SK-N-SH (cell line): ENCODE measurements at regions not wholly inside any gene's neighbourhood (a gene's known extent, or its start where the extent isn't known, plus 50 kb on each side); places are given as distances from the start of the nearest gene placed in this dataset.
"Not testable (repeated sequence)": the region's sequence is repeated elsewhere in the genome, so short reads cannot be mapped to it uniquely, and the experiment has no call there.

Source experiments
- CTCF ChIA-PET: fragments of 300-600, 350-600 bp; formaldehyde crosslinking; extraction: SDS; loops from one replicate; lab custom pipeline; 2021; lab: Yijun Ruan, JAX
- POLR2A ChIA-PET: fragments of 350-600 bp; sonication (Branson Sonifier 250); formaldehyde crosslinking; extraction: SDS; loops from one replicate; lab custom pipeline; 2020; ENCODE audit warnings: antibody characterized with exemption, inconsistent platforms; lab: Yijun Ruan, JAX
- DNase-seq: peaks from one replicate; pipeline ENCODE4 v3.0.0; 2012
- H2AFZ ChIP-seq: fragments of 200-600 bp; sonication (generic); 2 replicates; pipeline ENCODE4 v1.8.1; 2016; ENCODE audit warnings: antibody characterized with exemption, mild to moderate bottlenecking, low read depth
- H3F3A ChIP-seq: fragments of 200-600 bp; sonication (generic); replicated peaks from 2 replicates; pipeline ENCODE3; 2016; ENCODE audit warnings: antibody characterized with exemption, mild to moderate bottlenecking; ENCODE audit not compliant: insufficient read depth
- H3K27ac ChIP-seq, 2 experiments: fragments of 200-500 bp in 1 of 2; fragments of 200-600 bp in 1 of 2; sonication (Bioruptor generic) in 1 of 2; sonication (generic), shearing (Covaris generic) in 1 of 2; 2 replicates each; pipeline versions ENCODE4 v1.5.1 to v1.6.1; 2014 to 2016; ENCODE audit warnings: low read depth in 2 of 2, inconsistent platforms in 1 of 2, low read length in 1 of 2, mild to moderate bottlenecking in 1 of 2, mixed read lengths in 1 of 2
- H3K27me3 ChIP-seq: fragments of 200-600 bp; sonication (generic), shearing (Covaris generic); 2 replicates; pipeline ENCODE4 v1.6.1; 2016; ENCODE audit warnings: mixed run types; ENCODE audit not compliant: insufficient read depth
- H3K36me3 ChIP-seq, 2 experiments: fragments of 200-500 bp in 1 of 2; fragments of 200-600 bp in 1 of 2; sonication (Bioruptor generic) in 1 of 2; sonication (generic) in 1 of 2; replicated peaks in 1 of 2; 2 replicates each; pipeline versions ENCODE3 to v1.5.1; 2014 to 2016; ENCODE audit warnings: low read length in 1 of 2, mild to moderate bottlenecking in 1 of 2; ENCODE audit not compliant: insufficient read depth in 2 of 2, control insufficient read depth in 1 of 2
- H3K4me1 ChIP-seq, 2 experiments: fragments of 200-500 bp in 1 of 2; fragments of 200-600 bp in 1 of 2; sonication (Bioruptor generic) in 1 of 2; sonication (generic), shearing (Covaris generic) in 1 of 2; 2 replicates each; pipeline versions ENCODE4 v1.5.1 to v1.6.1; 2014 to 2016; ENCODE audit warnings: low read depth in 1 of 2, low read length in 1 of 2, mixed run types in 1 of 2; ENCODE audit not compliant: insufficient read depth in 2 of 2, control insufficient read depth in 1 of 2
- H3K4me2 ChIP-seq: fragments of 200-600 bp; sonication (generic), shearing (Covaris generic); 2 replicates; pipeline ENCODE4 v1.6.1; 2017; ENCODE audit warnings: mixed run types
- H3K4me3 ChIP-seq, 2 experiments: fragments of 200-500 bp in 1 of 2; fragments of 200-600 bp in 1 of 2; sonication (Bioruptor generic) in 1 of 2; sonication (generic), shearing (Covaris generic) in 1 of 2; 2 replicates each; pipeline versions ENCODE4 v1.5.1 to v1.8.1; 2014 to 2016; ENCODE audit warnings: low read depth in 2 of 2, inconsistent platforms in 1 of 2, low read length in 1 of 2, mild to moderate bottlenecking in 1 of 2, mixed read lengths in 1 of 2, moderate library complexity in 1 of 2
- H3K79me2 ChIP-seq: fragments of 200-600 bp; sonication (generic); 2 replicates; pipeline ENCODE4 v1.8.1; 2017; ENCODE audit warnings: mild to moderate bottlenecking; ENCODE audit not compliant: insufficient read depth
- H3K9ac ChIP-seq: fragments of 200-600 bp; sonication (generic); 2 replicates; pipeline ENCODE4 v1.6.1; 2017; ENCODE audit warnings: mixed run types
- H3K9me2 ChIP-seq: fragments of 200-600 bp; sonication (generic); 2 replicates; pipeline ENCODE4 v1.6.1; 2017; ENCODE audit warnings: mixed run types
- H3K9me3 ChIP-seq: fragments of 200-600 bp; sonication (generic); 2 replicates; pipeline ENCODE4 v1.6.1; 2017; ENCODE audit warnings: mixed run types, mild to moderate bottlenecking, moderate library complexity
- H4K20me1 ChIP-seq: fragments of 200-600 bp; sonication (generic); 2 replicates; pipeline ENCODE4 v1.6.1; 2017; ENCODE audit warnings: mild to moderate bottlenecking, mixed run types; ENCODE audit not compliant: insufficient read depth
- CTCF ChIP-seq: fragments of 200-600 bp; sonication (generic); IDR thresholded peaks from 2 replicates; pipeline ENCODE4 v1.6.1; 2017; ENCODE audit warnings: antibody characterized with exemption, mild to moderate bottlenecking, moderate library complexity
- ELF1 ChIP-seq: IDR thresholded peaks from 2 replicates; pipeline ENCODE4 v1.4.0; 2012
- GATA2 ChIP-seq: sonication (generic); formaldehyde crosslinking; IDR thresholded peaks from 2 replicates; pipeline ENCODE4 v1.5.0; 2020; ENCODE audit warnings: mild to moderate bottlenecking, missing genetic modification reagents
- JUND ChIP-seq: IDR thresholded peaks from 2 replicates; pipeline ENCODE4 v1.4.0; 2012
- MAX ChIP-seq: IDR thresholded peaks from 2 replicates; pipeline ENCODE4 v1.4.0; 2012; ENCODE audit warnings: low read depth
- POLR2AphosphoS5 ChIP-seq: IDR thresholded peaks from 2 replicates; pipeline ENCODE4 v1.6.1; 2012; ENCODE audit warnings: low read depth, low read length
- RAD21 ChIP-seq: IDR thresholded peaks from 2 replicates; pipeline ENCODE4 v1.6.1; 2012; ENCODE audit warnings: mild to moderate bottlenecking, low read length
- RCOR1 ChIP-seq: fragments of 150-350 bp; IDR thresholded peaks from 2 replicates; pipeline ENCODE4 v1.6.1; 2017; ENCODE audit warnings: antibody characterized with exemption, low read length
- REST ChIP-seq: IDR thresholded peaks from 2 replicates; pipeline ENCODE4 v1.6.1; 2012; ENCODE audit warnings: mild to moderate bottlenecking, low read depth, low read length, moderate library complexity
- SMC3 ChIP-seq: IDR thresholded peaks from 2 replicates; pipeline ENCODE4 v1.6.1; 2012; ENCODE audit warnings: low read depth, low read length, improper control_type of control experiment
- TCF12 ChIP-seq: IDR thresholded peaks from 2 replicates; pipeline ENCODE4 v1.4.0; 2012
- WGBS: methylation state at CpG from one replicate; pipeline ENCODE4 v1.1.6; 2017; ENCODE audit warnings: low lambda C conversion rate; 5-methylcytosine and 5-hydroxymethylcytosine counted together

- no peaks in the 10 kb centered on the region for H3K79me2 ChIP-seq
- peak overlapping the region; percentile 7 to 19; a peak in 2 of 4 replicates for H3K4me3 ChIP-seq
- peak overlapping the region; percentile 40 for H3K4me2 ChIP-seq
- H3F3A ChIP-seq = no peaks in the 10 kb centered on the region
- no peaks in the 10 kb centered on the region for H3K4me1 ChIP-seq
- no peak overlapping the region for H3K27ac ChIP-seq
- no peaks in the 10 kb centered on the region for H4K20me1 ChIP-seq
- H3K36me3 ChIP-seq = no peaks in the 10 kb centered on the region
- DNase-seq = no peak
- no peaks in the 10 kb centered on the region for H3K27me3 ChIP-seq
- ChIA-PET CTCF (no interaction called here), POLR2A (no interaction called here)
- no peaks in the 10 kb centered on the region for H3K9me2 ChIP-seq
- no peak overlapping the region for H2AFZ ChIP-seq
- no peak overlapping the region for H3K9ac ChIP-seq
- H3K9me3 ChIP-seq = no peaks in the 10 kb centered on the region
- TF ChIP-seq RCOR1 (no peak), TCF12 (no peak), REST (no peak), SMC3 (0 out of 2 replicates have a peak, but pooled peaks have one; percentile 13), CTCF (peak; percentile 33; the same call in 1 of the 2 replicates), ELF1 (no peak), GATA2 (no peak), RAD21 (0 out of 2 replicates have a peak, but pooled peaks have one; percentile 9), POLR2AphosphoS5 (no peak)
- 30% methylated on average over 8 of the region's 8 CpGs for WGBS
These were observed 871.5 kb downstream of the DIPK2A start for GRCh38 chr3:144843099-144843498.

GRCh38 chr3:144852999-144853398, 881.4 kb downstream of the DIPK2A start:
- CTCF ChIA-PET = no interaction called here

GRCh38 chr3:144854020-144854419, 882.4 kb downstream of the DIPK2A start:
- H3K4me1 ChIP-seq, H3K9ac ChIP-seq, H3K27ac ChIP-seq, H3K79me2 ChIP-seq, CTCF ChIA-PET, POLR2A ChIA-PET, H3K36me3 ChIP-seq, H4K20me1 ChIP-seq, H3F3A ChIP-seq, H3K4me2 ChIP-seq, H3K27me3 ChIP-seq, H2AFZ ChIP-seq, H3K9me2 ChIP-seq, H3K9me3 ChIP-seq, DNase-seq, H3K4me3 ChIP-seq: not testable (repeated sequence)
- WGBS = 31% methylated on average over 9 of the region's 9 CpGs

More at GRCh38 chr3:144852999-144853398, 881.4 kb downstream of the DIPK2A start:
- no peak overlapping the region for H2AFZ ChIP-seq
- no peaks in the 10 kb centered on the region for H3F3A ChIP-seq
- H3K36me3 ChIP-seq = no peaks in the 10 kb centered on the region
- POLR2A ChIA-PET = no interaction called here
- H3K27me3 ChIP-seq = no peaks in the 10 kb centered on the region
- H3K27ac ChIP-seq = no peak overlapping the region
- no peak overlapping the region for H3K4me2 ChIP-seq
- H3K9ac ChIP-seq = no peak overlapping the region
- H3K9me3 ChIP-seq = no peaks in the 10 kb centered on the region
- no peaks in the 10 kb centered on the region for H3K4me1 ChIP-seq
- H3K4me3 ChIP-seq = no peak overlapping the region
- TF ChIP-seq MAX (no peak), JUND (no peak)
- H3K9me2 ChIP-seq = no peaks in the 10 kb centered on the region
- no peaks in the 10 kb centered on the region for H4K20me1 ChIP-seq
- H3K79me2 ChIP-seq = no peaks in the 10 kb centered on the region
- no peak for DNase-seq
